Left ventricle myocardium inferior (tissue), 1 donor: ENCODE measurements at regions not wholly inside any gene's neighbourhood (a gene's known extent, or its start where the extent isn't known, plus 50 kb on each side); places are given as distances from the start of the nearest gene placed in this dataset.
A peak's percentile ranks its signal among the peaks of the same experiment; 100 is the strongest.
"Not testable (repeated sequence)": the region's sequence is repeated elsewhere in the genome, so short reads cannot be mapped to it uniquely, and the experiment has no call there.

Experiments
- DNase-seq: peaks from one replicate; pipeline ENCODE4 v3.0.0-alpha.2; 2020
- H3K27ac ChIP-seq: fragments of 200-600 bp; replicated peaks from 2 replicates; pipeline ENCODE4 v1.8.0; 2021
- H3K27me3 ChIP-seq: fragments of 200-600 bp; 2 replicates; pipeline ENCODE4 v1.8.0; 2021; ENCODE audit warnings: low read depth
- H3K36me3 ChIP-seq: fragments of 200-600 bp; 2 replicates; pipeline ENCODE4 v1.8.0; 2021
- H3K4me1 ChIP-seq: fragments of 200-600 bp; 2 replicates; pipeline ENCODE4 v1.8.0; 2021
- H3K4me3 ChIP-seq: fragments of 200-600 bp; 2 replicates; pipeline ENCODE4 v1.8.0; 2021; ENCODE audit warnings: mild to moderate bottlenecking, moderate library complexity
- H3K9me3 ChIP-seq: fragments of 200-600 bp; replicated peaks from 2 replicates; pipeline ENCODE4 v1.8.0; 2021
- CTCF ChIP-seq: fragments of 200-600 bp; IDR thresholded peaks from 2 replicates; pipeline ENCODE4 v1.8.0; 2021; ENCODE audit warnings: antibody characterized with exemption, mild to moderate bottlenecking, borderline replicate concordance
- intact Hi-C: fragments of 100-400 bp; cut with micrococcal nuclease; formaldehyde crosslinking; loops from one replicate; pipeline ENCODE4 v1.11.0; 2022
- donor health status: DM: no; HTN: yes; CAD: no; lungs with severe emphysema.

GRCh38 chr4:86511590-86511989, 82.5 kb upstream of the PTPN13 start:
- DNase-seq: no peak
- Histone ChIP-seq H3K27ac (no peak overlapping the region), H3K27me3 (no peaks in the 10 kb centered on the region), H3K36me3 (no peaks in the 10 kb centered on the region), H3K4me3 (no peak overlapping the region), H3K4me1 (peaks cover 8% of the 10 kb centered on the region), H3K9me3 (peaks cover 18% of the 10 kb centered on the region)
- TF ChIP-seq CTCF: no peak
- intact Hi-C loops: no loop called here

- DNase-seq: no peak
Measured at GRCh38 chr4:86512631-86513030, 81.5 kb upstream of the PTPN13 start.

DNA sequence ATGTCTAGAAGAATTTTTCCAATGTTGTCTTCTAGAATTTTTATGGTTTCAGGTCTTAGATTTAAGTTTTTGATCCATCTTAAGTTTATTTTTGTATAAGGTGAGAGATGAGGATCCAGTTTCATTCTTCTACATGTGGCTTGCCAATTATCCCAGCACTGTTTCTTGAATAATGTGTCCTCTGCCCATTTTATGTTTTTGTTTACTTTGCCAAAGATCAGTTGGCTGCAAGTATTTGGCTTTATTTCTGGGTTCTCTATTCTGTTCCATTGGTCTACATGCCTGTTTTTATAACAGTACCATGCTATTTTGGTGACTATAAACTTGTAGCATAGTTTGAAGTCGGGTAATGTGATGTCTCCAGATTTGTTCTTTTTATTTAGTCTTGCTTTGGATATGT, 78.2 kb upstream of the PTPN13 start:
- intact Hi-C loops, H3K27me3 ChIP-seq, H3K4me1 ChIP-seq, H3K4me3 ChIP-seq, H3K36me3 ChIP-seq, DNase-seq, H3K27ac ChIP-seq: not testable (repeated sequence)
- H3K9me3 ChIP-seq: peaks cover 47% of the 10 kb centered on the region

More at GRCh38 chr4:86512631-86513030, 81.5 kb upstream of the PTPN13 start:
- H3K36me3 ChIP-seq: no peaks in the 10 kb centered on the region
- peaks cover 26% of the 10 kb centered on the region for H3K9me3 ChIP-seq
- H3K4me3 ChIP-seq: no peak overlapping the region
- no peak for TF ChIP-seq CTCF
- no peaks in the 10 kb centered on the region for H3K27me3 ChIP-seq
- no peak overlapping the region for H3K27ac ChIP-seq
- intact Hi-C loops: no loop called here
- peaks cover 8% of the 10 kb centered on the region for H3K4me1 ChIP-seq

DNA sequence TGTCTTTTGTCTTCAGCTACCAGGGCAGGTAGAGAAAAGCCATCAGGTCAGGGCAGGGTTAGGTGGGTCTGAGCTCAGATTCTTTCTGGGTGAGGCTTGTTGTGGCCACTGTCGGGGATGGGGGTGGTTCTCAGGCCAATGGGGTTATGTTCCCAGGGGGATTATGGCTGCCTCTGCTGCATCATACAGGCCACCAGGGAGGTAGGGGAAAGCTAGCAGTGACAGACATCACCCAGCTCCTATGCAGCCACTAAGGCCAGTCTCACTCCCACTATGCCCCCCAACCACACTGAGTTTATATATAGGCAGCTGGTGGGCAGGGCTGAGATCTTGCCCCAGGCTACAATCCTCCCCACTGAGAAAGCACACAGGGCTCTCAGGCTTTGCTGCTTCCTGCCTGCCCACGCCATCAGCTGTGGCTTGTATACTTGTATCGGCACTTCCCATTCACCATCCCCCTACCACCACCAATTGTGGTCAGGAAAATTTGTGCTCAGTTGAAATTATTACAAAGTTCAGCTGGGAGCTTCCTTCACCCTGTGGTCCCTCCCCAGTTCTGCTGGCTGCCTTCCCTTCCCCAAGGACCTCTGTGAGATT, 72.6 kb upstream of the PTPN13 start:
- no peak for DNase-seq
- Histone ChIP-seq H3K27ac (no peak overlapping the region), H3K27me3 (no peaks in the 10 kb centered on the region), H3K4me1 (no peaks in the 10 kb centered on the region), H3K4me3 (no peak overlapping the region), H3K9me3 (peaks cover 54% of the 10 kb centered on the region), H3K36me3 (no peaks in the 10 kb centered on the region)
- intact Hi-C loops: no loop called here
- no peak for TF ChIP-seq CTCF

DNA sequence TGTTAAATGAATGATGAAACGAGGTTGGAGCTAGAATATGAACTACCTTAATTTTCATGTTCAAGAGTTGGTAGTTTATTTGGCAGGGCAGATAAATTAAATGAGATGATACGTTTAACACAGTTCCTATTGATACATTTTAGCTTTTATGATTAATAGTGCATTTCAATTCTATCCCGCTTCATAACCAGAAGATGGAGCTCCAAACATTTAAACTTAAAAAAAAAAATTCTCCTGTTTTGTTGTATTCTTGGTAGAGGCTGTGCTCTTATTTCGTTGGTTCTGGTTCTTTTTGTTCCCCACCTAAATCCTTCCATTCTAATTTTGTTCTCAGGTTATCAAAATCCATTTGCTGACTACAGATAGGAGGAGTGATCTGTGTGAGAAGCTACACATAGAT, 71.8 kb upstream of the PTPN13 start:
- H3K27me3 ChIP-seq: no peaks in the 10 kb centered on the region
- H3K9me3 ChIP-seq: peaks cover 46% of the 10 kb centered on the region
- DNase-seq: no peak
- H3K4me3 ChIP-seq: no peak overlapping the region
- intact Hi-C loops: no loop called here
- no peak overlapping the region for H3K27ac ChIP-seq
- no peaks in the 10 kb centered on the region for H3K36me3 ChIP-seq
- no peaks in the 10 kb centered on the region for H3K4me1 ChIP-seq
- TF ChIP-seq CTCF: peak; percentile 26

DNA sequence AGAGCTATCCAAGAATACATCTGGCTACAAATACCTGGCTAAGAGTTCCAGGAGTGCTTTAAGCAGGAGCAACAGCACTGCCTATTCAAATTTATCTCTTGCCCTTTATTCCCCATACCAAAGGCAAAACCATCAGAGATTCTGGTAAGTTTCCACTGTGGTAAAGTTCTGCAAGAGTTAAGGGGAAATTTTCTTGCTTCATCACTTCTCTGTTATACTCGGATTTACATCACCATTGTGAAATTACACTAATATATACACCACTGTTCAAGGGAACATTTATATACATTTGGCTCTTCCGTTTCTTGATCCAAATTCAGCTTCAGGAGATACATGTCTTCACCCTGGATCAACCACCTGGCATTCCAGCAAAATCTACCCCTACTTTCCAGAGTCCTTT, 70.8 kb upstream of the PTPN13 start:
- no peaks in the 10 kb centered on the region for H3K27me3 ChIP-seq
- H3K27ac ChIP-seq: no peak overlapping the region
- DNase-seq: no peak
- no peaks in the 10 kb centered on the region for H3K36me3 ChIP-seq
- intact Hi-C loops: no loop called here
- no peak overlapping the region for H3K4me3 ChIP-seq
- no peak for TF ChIP-seq CTCF
- H3K9me3 ChIP-seq: peaks cover 45% of the 10 kb centered on the region
- no peaks in the 10 kb centered on the region for H3K4me1 ChIP-seq

DNA sequence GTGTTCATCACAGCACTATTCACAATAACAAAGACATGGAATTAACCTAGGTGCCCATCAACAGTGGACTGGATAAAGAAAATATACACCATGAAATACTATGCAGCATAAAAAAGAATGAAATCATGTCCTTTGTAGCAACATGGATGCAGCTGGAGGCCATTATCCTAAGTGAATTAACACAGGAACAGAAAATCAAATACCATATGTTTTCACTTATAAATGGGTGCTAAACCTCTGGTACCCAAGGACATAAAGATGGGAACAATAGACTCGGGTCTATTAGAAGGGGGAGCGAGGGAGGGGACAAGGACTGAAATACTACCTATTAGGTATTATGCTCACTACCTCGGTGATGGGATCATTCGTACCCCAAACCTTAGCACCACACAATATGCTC, 66.4 kb upstream of the PTPN13 start:
- H3K27me3 ChIP-seq, H3K27ac ChIP-seq, H3K4me1 ChIP-seq, H3K9me3 ChIP-seq, H3K36me3 ChIP-seq, intact Hi-C loops, H3K4me3 ChIP-seq, DNase-seq: not testable (repeated sequence)
